ENCODE measurements at regions not wholly inside any gene's neighbourhood (a gene's known extent, or its start where the extent isn't known, plus 50 kb on each side); places are given as distances from the start of the nearest gene placed in this dataset.

DNA sequence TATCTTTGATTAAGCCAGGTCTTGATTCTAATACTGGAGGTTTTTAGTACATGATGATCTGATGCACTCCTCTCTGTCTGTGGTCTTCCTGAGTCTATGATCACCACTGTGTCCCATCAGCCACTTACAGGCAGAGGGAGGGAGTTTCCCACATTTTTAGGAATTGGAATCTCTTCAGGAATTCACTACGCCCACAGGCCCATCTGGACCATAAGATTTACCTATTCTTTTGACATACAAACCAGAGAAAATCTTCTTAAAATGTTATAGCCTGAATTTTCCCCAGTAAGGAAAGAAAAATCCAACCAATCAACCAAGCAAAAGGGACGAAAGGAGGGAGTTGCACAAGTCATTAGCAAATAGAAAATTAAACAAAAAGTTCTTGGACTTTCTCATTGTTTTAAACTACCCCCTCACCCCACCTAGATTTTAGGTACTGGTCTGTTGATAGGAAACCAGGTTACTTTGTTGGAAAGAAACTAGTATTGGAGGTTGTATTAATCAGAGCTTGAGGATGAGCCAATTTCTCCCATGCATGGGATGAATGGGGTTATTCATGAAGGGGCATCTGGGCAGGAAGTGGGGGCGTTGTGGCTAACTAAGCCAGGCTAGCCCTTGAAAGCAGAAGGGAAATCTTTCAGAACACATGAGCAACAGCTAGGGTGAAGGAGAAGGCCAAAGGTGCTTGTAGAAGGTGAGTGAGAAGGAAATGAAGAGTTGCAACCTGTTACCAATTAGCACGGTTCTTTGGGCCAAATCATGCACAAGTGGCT lies 328.2 kb upstream of the MEX3C start:
- TF ChIP-seq POLR2A (IDR thresholded peaks at IDR 0.05; ENCODE audit: low read length) (no peak), GATA1 (IDR thresholded peaks at IDR 0.05; ENCODE audit: low read depth, low read length) (no peak)
